ENCODE measurements at regions not wholly inside any gene's neighbourhood (a gene's known extent, or its start where the extent isn't known, plus 50 kb on each side); places are given as distances from the start of the nearest gene placed in this dataset.

GRCh38 chr20:24131684-24132083 lies 143.1 kb upstream of the GGTLC1 start:
- no peak for TF ChIP-seq GATA3 (IDR thresholded peaks at IDR 0.05; ENCODE audit: low read depth, low read length)

- TF ChIP-seq GATA3 (IDR thresholded peaks at IDR 0.05; ENCODE audit: low read depth, low read length) (no peak), GATA2 (IDR thresholded peaks at IDR 0.05; ENCODE audit: low read depth, low read length) (no peak)
Measured at GRCh38 chr20:24131281-24131680, 142.7 kb upstream of the GGTLC1 start.

- TF ChIP-seq GATA2 (IDR thresholded peaks at IDR 0.05; ENCODE audit: low read depth, low read length) (no peak), GATA3 (IDR thresholded peaks at IDR 0.05; ENCODE audit: low read depth, low read length) (no peak)
Measured at GRCh38 chr20:24129641-24130040, 141.1 kb upstream of the GGTLC1 start.

GRCh38 chr20:24124951-24125650 lies 136.5 kb upstream of the GGTLC1 start:
- TF ChIP-seq GATA3 (IDR thresholded peaks at IDR 0.05; ENCODE audit: low read depth, low read length) (no peak), GATA2 (IDR thresholded peaks at IDR 0.05; ENCODE audit: low read depth, low read length) (no peak)

GRCh38 chr20:24124003-24124402 lies 135.4 kb upstream of the GGTLC1 start:
- TF ChIP-seq GATA2 (IDR thresholded peaks at IDR 0.05; ENCODE audit: low read depth, low read length), result no peak
- TF ChIP-seq GATA3 (IDR thresholded peaks at IDR 0.05; ENCODE audit: low read depth, low read length), result no peak

- TF ChIP-seq GATA2 (IDR thresholded peaks at IDR 0.05; ENCODE audit: low read depth, low read length) (no peak), GATA3 (IDR thresholded peaks at IDR 0.05; ENCODE audit: low read depth, low read length) (no peak)
Measured at GRCh38 chr20:24118441-24119175, 130.0 kb upstream of the GGTLC1 start.

- TF ChIP-seq GATA2 (IDR thresholded peaks at IDR 0.05; ENCODE audit: low read depth, low read length), result no peak
- TF ChIP-seq GATA3 (IDR thresholded peaks at IDR 0.05; ENCODE audit: low read depth, low read length), result no peak
Measured at GRCh38 chr20:24118034-24118433, 129.5 kb upstream of the GGTLC1 start.

- TF ChIP-seq GATA2 (IDR thresholded peaks at IDR 0.05; ENCODE audit: low read depth, low read length), result no peak
- no peak for TF ChIP-seq GATA3 (IDR thresholded peaks at IDR 0.05; ENCODE audit: low read depth, low read length)
Measured at GRCh38 chr20:24117383-24117782, 128.8 kb upstream of the GGTLC1 start.

- TF ChIP-seq GATA2 (IDR thresholded peaks at IDR 0.05; ENCODE audit: low read depth, low read length), result no peak
- no peak for TF ChIP-seq GATA3 (IDR thresholded peaks at IDR 0.05; ENCODE audit: low read depth, low read length)
Measured at GRCh38 chr20:24116611-24117010, 128.0 kb upstream of the GGTLC1 start.

- no peak for TF ChIP-seq GATA2 (IDR thresholded peaks at IDR 0.05; ENCODE audit: low read depth, low read length)
- no peak for TF ChIP-seq GATA3 (IDR thresholded peaks at IDR 0.05; ENCODE audit: low read depth, low read length)
Measured at GRCh38 chr20:24112360-24112759, 123.8 kb upstream of the GGTLC1 start.

GRCh38 chr20:24111858-24112257 lies 123.3 kb upstream of the GGTLC1 start:
- TF ChIP-seq GATA2 (IDR thresholded peaks at IDR 0.05; ENCODE audit: low read depth, low read length), result no peak
- TF ChIP-seq GATA3 (IDR thresholded peaks at IDR 0.05; ENCODE audit: low read depth, low read length), result no peak

- no peak for TF ChIP-seq GATA2 (IDR thresholded peaks at IDR 0.05; ENCODE audit: low read depth, low read length)
- TF ChIP-seq GATA3 (IDR thresholded peaks at IDR 0.05; ENCODE audit: low read depth, low read length), result no peak
Measured at GRCh38 chr20:24109537-24109936, 121.0 kb upstream of the GGTLC1 start.

GRCh38 chr20:24109008-24109407 lies 120.4 kb upstream of the GGTLC1 start:
- TF ChIP-seq GATA3 (IDR thresholded peaks at IDR 0.05; ENCODE audit: low read depth, low read length), result no peak
- TF ChIP-seq GATA2 (IDR thresholded peaks at IDR 0.05; ENCODE audit: low read depth, low read length), result no peak

GRCh38 chr20:24108581-24108980 lies 120.0 kb upstream of the GGTLC1 start:
- TF ChIP-seq GATA3 (IDR thresholded peaks at IDR 0.05; ENCODE audit: low read depth, low read length) (no peak), GATA2 (IDR thresholded peaks at IDR 0.05; ENCODE audit: low read depth, low read length) (no peak)

GRCh38 chr20:24106801-24107445 lies 118.3 kb upstream of the GGTLC1 start:
- no peak for TF ChIP-seq GATA2 (IDR thresholded peaks at IDR 0.05; ENCODE audit: low read depth, low read length)

All from SH-SY5Y (cell line).